SK-N-SH treated with all-trans-retinoic acid at 6 μM for 48 hours (cell line): ENCODE measurements at regions not wholly inside any gene's neighbourhood (a gene's known extent, or its start where the extent isn't known, plus 50 kb on each side); places are given as distances from the start of the nearest gene placed in this dataset.

Source experiments
- ATAC-seq: fragments of 200-7000 bp; cut with Tn5 transposase; 3 replicates; pipeline ENCODE4 v1.9.1; 2020; ENCODE audit warnings: mild to moderate bottlenecking, moderate library complexity
- ARNTL ChIP-seq: fragments of 450-650 bp; formaldehyde crosslinking; IDR thresholded peaks from 2 replicates; pipeline ENCODE4 v1.5.0; 2020; ENCODE audit warnings: low read depth, mild to moderate bottlenecking, moderate library complexity, borderline replicate concordance
- BACH2 ChIP-seq: fragments of 250-450 bp; sonication (Bioruptor Pico); IDR thresholded peaks from 2 replicates; pipeline ENCODE4 v1.9.0; 2021; ENCODE audit warnings: mild to moderate bottlenecking, borderline replicate concordance
- ESRRG ChIP-seq: fragments of 250-450 bp; sonication (Bioruptor Pico); IDR thresholded peaks from 2 replicates; pipeline ENCODE4 v1.6.1; 2021; ENCODE audit warnings: mild to moderate bottlenecking
- GLIS3 ChIP-seq: fragments of 250-450 bp; sonication (Bioruptor Pico); IDR thresholded peaks from 2 replicates; pipeline ENCODE4 v1.5.0; 2020; ENCODE audit warnings: mild to moderate bottlenecking, moderate library complexity
- ISL1 ChIP-seq: fragments of 250-450 bp; sonication (Bioruptor Pico); IDR thresholded peaks from 2 replicates; pipeline ENCODE4 v2.1.2; 2022; ENCODE audit warnings: mild to moderate bottlenecking, moderate library complexity
- OSR1 ChIP-seq: fragments of 250-450 bp; sonication (Bioruptor Pico); IDR thresholded peaks from 2 replicates; pipeline ENCODE4 v1.8.0; 2022; ENCODE audit warnings: moderate library complexity, mild to moderate bottlenecking, inconsistent platforms
- PPARA ChIP-seq: fragments of 250-450 bp; sonication (Bioruptor Pico); IDR thresholded peaks from 2 replicates; pipeline ENCODE4 v1.5.0; 2020; ENCODE audit warnings: mild to moderate bottlenecking, borderline replicate concordance
- RARB ChIP-seq: fragments of 250-450 bp; sonication (Bioruptor Pico); IDR thresholded peaks from 2 replicates; pipeline ENCODE4 v1.8.0; 2021; ENCODE audit warnings: mild to moderate bottlenecking, moderate library complexity
- SNAI2 ChIP-seq: fragments of 250-450 bp; sonication (Bioruptor Pico); IDR thresholded peaks from 2 replicates; pipeline ENCODE4 v1.5.0; 2020; ENCODE audit warnings: mild to moderate bottlenecking, moderate library complexity
- TCF4 ChIP-seq: fragments of 250-450 bp; sonication (Bioruptor Pico); IDR thresholded peaks from 2 replicates; pipeline ENCODE4 v1.8.0; 2021; ENCODE audit warnings: mild to moderate bottlenecking, moderate library complexity, borderline replicate concordance
- TOX ChIP-seq: fragments of 250-450 bp; sonication (Bioruptor Pico); IDR thresholded peaks from 2 replicates; pipeline ENCODE4 v1.8.0; 2021; ENCODE audit warnings: mild to moderate bottlenecking, moderate library complexity, borderline replicate concordance
- ZC3H10 ChIP-seq: fragments of 250-450 bp; sonication (Bioruptor Pico); IDR thresholded peaks from 2 replicates; pipeline ENCODE4 v1.5.1; 2021; ENCODE audit warnings: mild to moderate bottlenecking, moderate library complexity
- ZFP3 ChIP-seq: fragments of 250-450 bp; sonication (Bioruptor Pico); IDR thresholded peaks from 2 replicates; pipeline ENCODE4 v1.5.0; 2020; ENCODE audit warnings: mild to moderate bottlenecking, moderate library complexity
- ZNF565 ChIP-seq: fragments of 450-650 bp; formaldehyde crosslinking; conservative IDR thresholded peaks from 2 replicates; pipeline ENCODE4 v1.5.0; 2020; ENCODE audit warnings: low read depth, mild to moderate bottlenecking, moderate library complexity
- ZNF70 ChIP-seq: fragments of 450-650 bp; formaldehyde crosslinking; IDR thresholded peaks from 2 replicates; pipeline ENCODE4 v1.5.0; 2020; ENCODE audit warnings: mild to moderate bottlenecking, moderate library complexity
- ZNF8 ChIP-seq: fragments of 450-650 bp; formaldehyde crosslinking; IDR thresholded peaks from 2 replicates; pipeline ENCODE4 v1.5.0; 2020; ENCODE audit warnings: mild to moderate bottlenecking, moderate library complexity
- TF ChIP-seq, protein P1 (sequence below): fragments of 250-450 bp; sonication (Bioruptor Pico); IDR thresholded peaks from 2 replicates; pipeline ENCODE4 v1.5.1; 2020; ENCODE audit warnings: low read depth, mild to moderate bottlenecking, moderate library complexity
- TF ChIP-seq, protein P2 (sequence below): fragments of 250-450 bp; sonication (Bioruptor Pico); IDR thresholded peaks from 2 replicates; pipeline ENCODE4 v1.5.0; 2020; ENCODE audit warnings: mild to moderate bottlenecking, moderate library complexity
- TF ChIP-seq, protein P3 (sequence below): fragments of 250-450 bp; sonication (Bioruptor Pico); IDR thresholded peaks from 2 replicates; pipeline ENCODE4 v1.8.0; 2021; ENCODE audit warnings: low read depth, mild to moderate bottlenecking, moderate library complexity, borderline replicate concordance
- TF ChIP-seq, protein P4 (sequence below): fragments of 250-450 bp; sonication (Bioruptor Pico); IDR thresholded peaks from 2 replicates; pipeline ENCODE4 v1.5.1; 2021; ENCODE audit warnings: mild to moderate bottlenecking, moderate library complexity
- TF ChIP-seq, protein P5 (sequence below): fragments of 250-450 bp; sonication (Bioruptor Pico); IDR thresholded peaks from 2 replicates; pipeline ENCODE4 v1.8.0; 2020; ENCODE audit warnings: mild to moderate bottlenecking, moderate library complexity, borderline replicate concordance

DNA sequence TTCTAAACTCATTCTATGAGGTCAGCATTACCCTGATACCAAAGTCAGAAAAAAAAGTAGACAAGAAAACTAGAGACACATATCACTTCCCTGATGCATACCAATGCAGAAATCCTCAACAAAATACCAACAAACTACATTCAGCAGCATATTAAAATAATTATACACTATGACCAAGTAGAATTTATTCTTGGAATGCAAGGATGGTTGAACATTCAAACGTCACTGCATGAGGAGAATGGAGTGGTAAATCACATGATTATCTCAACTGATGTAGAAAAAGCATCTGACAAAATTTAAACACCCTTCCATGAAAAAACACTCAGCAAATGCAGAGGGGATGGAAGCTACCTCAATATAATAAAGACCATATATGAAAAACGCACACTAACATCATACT lies 155.0 kb upstream of the KCNJ18 start (continued):
- no peak for TF ChIP-seq ZNF8 (CRISPR knock-in tag)
- no peak for TF ChIP-seq ESRRG (CRISPR knock-in tag)
- no peak for TF ChIP-seq RARB

DNA sequence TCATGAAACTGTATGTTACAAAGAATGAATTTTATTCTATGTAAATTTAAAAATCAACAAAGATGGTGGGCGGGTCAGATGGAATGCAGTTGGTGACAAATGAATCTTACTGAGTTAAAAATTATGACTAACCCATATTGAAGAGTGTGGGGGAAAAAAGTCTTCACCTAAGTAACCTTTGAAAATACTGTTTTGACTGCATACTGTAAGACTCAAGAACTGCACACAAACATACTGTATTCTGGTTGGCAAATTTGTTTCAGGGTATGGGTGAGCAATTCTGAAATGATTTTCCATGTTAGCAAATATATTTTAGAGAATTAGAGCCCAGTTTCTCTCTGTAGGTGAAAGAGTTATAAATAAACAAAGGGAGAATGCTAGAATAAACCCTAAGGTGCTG lies 153.7 kb upstream of the KCNJ18 start:
- TF ChIP-seq ARNTL (CRISPR knock-in tag) = no peak
- TF ChIP-seq ISL1 (CRISPR knock-in tag) = no peak
- TF ChIP-seq, protein P1, sequence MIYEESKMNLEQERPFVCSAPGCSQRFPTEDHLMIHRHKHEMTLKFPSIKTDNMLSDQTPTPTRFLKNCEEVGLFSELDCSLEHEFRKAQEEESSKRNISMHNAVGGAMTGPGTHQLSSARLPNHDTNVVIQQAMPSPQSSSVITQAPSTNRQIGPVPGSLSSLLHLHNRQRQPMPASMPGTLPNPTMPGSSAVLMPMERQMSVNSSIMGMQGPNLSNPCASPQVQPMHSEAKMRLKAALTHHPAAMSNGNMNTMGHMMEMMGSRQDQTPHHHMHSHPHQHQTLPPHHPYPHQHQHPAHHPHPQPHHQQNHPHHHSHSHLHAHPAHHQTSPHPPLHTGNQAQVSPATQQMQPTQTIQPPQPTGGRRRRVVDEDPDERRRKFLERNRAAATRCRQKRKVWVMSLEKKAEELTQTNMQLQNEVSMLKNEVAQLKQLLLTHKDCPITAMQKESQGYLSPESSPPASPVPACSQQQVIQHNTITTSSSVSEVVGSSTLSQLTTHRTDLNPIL (CRISPR knock-in tag) = no peak
- TF ChIP-seq TCF4 (CRISPR knock-in tag) = no peak
- TF ChIP-seq, protein P2, sequence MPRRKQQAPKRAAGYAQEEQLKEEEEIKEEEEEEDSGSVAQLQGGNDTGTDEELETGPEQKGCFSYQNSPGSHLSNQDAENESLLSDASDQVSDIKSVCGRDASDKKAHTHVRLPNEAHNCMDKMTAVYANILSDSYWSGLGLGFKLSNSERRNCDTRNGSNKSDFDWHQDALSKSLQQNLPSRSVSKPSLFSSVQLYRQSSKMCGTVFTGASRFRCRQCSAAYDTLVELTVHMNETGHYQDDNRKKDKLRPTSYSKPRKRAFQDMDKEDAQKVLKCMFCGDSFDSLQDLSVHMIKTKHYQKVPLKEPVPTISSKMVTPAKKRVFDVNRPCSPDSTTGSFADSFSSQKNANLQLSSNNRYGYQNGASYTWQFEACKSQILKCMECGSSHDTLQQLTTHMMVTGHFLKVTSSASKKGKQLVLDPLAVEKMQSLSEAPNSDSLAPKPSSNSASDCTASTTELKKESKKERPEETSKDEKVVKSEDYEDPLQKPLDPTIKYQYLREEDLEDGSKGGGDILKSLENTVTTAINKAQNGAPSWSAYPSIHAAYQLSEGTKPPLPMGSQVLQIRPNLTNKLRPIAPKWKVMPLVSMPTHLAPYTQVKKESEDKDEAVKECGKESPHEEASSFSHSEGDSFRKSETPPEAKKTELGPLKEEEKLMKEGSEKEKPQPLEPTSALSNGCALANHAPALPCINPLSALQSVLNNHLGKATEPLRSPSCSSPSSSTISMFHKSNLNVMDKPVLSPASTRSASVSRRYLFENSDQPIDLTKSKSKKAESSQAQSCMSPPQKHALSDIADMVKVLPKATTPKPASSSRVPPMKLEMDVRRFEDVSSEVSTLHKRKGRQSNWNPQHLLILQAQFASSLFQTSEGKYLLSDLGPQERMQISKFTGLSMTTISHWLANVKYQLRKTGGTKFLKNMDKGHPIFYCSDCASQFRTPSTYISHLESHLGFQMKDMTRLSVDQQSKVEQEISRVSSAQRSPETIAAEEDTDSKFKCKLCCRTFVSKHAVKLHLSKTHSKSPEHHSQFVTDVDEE (CRISPR knock-in tag) = no peak
- no peak for ATAC-seq

DNA sequence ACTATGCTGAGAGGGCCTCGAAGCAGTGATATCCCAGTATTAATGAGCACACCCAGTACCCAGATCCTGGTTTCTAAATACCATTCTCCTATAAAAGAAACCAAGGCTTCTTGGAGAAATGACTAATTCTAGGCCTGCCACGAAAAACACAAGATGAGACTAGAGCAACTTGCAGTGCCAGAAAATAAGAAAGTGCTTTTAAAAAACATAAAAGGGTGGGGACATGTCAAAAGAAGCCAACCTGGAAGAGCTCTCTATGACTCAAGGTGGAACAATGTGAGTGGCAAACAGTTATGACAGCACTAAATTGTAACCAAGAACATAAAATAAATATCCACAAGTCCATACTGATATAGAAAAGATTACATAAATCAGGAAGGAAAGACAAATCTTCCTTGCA lies 153.2 kb upstream of the KCNJ18 start:
- no peak for ATAC-seq
- TF ChIP-seq, protein P3, sequence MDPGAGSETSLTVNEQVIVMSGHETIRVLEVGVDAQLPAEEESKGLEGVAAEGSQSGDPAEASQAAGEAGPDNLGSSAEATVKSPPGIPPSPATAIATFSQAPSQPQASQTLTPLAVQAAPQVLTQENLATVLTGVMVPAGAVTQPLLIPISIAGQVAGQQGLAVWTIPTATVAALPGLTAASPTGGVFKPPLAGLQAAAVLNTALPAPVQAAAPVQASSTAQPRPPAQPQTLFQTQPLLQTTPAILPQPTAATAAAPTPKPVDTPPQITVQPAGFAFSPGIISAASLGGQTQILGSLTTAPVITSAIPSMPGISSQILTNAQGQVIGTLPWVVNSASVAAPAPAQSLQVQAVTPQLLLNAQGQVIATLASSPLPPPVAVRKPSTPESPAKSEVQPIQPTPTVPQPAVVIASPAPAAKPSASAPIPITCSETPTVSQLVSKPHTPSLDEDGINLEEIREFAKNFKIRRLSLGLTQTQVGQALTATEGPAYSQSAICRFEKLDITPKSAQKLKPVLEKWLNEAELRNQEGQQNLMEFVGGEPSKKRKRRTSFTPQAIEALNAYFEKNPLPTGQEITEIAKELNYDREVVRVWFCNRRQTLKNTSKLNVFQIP (CRISPR knock-in tag) = no peak
- TF ChIP-seq ZNF8 (CRISPR knock-in tag) (no peak), BACH2 (no peak), ISL1 (CRISPR knock-in tag) (no peak), ZC3H10 (no peak), GLIS3 (CRISPR knock-in tag) (no peak), ESRRG (CRISPR knock-in tag) (no peak), TOX (no peak), SNAI2 (CRISPR knock-in tag) (no peak), ZFP3 (CRISPR knock-in tag) (no peak), OSR1 (CRISPR knock-in tag) (no peak), ARNTL (CRISPR knock-in tag) (no peak), TCF4 (CRISPR knock-in tag) (no peak), RARB (no peak), ZNF565 (CRISPR knock-in tag) (no peak), PPARA (no peak)
- TF ChIP-seq, protein P4, sequence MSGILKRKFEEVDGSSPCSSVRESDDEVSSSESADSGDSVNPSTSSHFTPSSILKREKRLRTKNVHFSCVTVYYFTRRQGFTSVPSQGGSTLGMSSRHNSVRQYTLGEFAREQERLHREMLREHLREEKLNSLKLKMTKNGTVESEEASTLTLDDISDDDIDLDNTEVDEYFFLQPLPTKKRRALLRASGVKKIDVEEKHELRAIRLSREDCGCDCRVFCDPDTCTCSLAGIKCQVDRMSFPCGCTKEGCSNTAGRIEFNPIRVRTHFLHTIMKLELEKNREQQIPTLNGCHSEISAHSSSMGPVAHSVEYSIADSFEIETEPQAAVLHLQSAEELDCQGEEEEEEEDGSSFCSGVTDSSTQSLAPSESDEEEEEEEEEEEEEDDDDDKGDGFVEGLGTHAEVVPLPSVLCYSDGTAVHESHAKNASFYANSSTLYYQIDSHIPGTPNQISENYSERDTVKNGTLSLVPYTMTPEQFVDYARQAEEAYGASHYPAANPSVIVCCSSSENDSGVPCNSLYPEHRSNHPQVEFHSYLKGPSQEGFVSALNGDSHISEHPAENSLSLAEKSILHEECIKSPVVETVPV (CRISPR knock-in tag) = no peak
- TF ChIP-seq, protein P5, sequence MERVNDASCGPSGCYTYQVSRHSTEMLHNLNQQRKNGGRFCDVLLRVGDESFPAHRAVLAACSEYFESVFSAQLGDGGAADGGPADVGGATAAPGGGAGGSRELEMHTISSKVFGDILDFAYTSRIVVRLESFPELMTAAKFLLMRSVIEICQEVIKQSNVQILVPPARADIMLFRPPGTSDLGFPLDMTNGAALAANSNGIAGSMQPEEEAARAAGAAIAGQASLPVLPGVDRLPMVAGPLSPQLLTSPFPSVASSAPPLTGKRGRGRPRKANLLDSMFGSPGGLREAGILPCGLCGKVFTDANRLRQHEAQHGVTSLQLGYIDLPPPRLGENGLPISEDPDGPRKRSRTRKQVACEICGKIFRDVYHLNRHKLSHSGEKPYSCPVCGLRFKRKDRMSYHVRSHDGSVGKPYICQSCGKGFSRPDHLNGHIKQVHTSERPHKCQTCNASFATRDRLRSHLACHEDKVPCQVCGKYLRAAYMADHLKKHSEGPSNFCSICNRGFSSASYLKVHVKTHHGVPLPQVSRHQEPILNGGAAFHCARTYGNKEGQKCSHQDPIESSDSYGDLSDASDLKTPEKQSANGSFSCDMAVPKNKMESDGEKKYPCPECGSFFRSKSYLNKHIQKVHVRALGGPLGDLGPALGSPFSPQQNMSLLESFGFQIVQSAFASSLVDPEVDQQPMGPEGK (CRISPR knock-in tag) = no peak
- TF ChIP-seq, all 23 proteins: peak for 0

DNA sequence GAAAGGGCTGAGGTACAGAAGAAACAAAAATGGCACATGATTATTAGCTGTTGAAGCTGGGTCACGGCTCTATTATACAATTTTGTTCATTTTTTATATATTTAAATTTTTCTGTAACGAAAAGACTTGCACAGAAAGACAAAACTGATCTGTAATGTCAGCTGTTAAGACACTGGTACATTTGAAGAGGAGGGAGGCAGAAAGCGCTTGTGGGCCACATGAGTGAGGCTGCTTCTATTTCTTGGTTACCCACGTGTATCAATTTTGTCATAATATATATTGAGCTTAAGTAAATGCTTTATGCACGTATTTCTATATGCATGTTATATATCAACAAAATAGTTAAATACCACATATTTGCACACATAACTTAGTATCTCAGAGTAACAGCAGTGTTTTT lies 151.8 kb upstream of the KCNJ18 start:
- ATAC-seq = no peak
- TF ChIP-seq ZNF70 (CRISPR knock-in tag) (no peak), TCF4 (CRISPR knock-in tag) (no peak), PPARA (no peak), TOX (no peak), RARB (no peak), SNAI2 (CRISPR knock-in tag) (no peak), OSR1 (CRISPR knock-in tag) (no peak), ESRRG (CRISPR knock-in tag) (no peak), ZNF565 (CRISPR knock-in tag) (no peak)
- TF ChIP-seq, protein P1 (CRISPR knock-in tag) = no peak
- TF ChIP-seq, protein P2 (CRISPR knock-in tag) = no peak
